Raji (cell line): ENCODE measurements at regions not wholly inside any gene's neighbourhood (a gene's known extent, or its start where the extent isn't known, plus 50 kb on each side); places are given as distances from the start of the nearest gene placed in this dataset.

ENCODE experiments used
- POLR2A ChIP-seq: IDR thresholded peaks from 2 replicates; pipeline ENCODE4 v1.6.1; 2011; ENCODE audit warnings: low read depth, low read length, control low read depth; ENCODE audit not compliant: insufficient read depth

GRCh38 chr1:57536749-57537423 is 113.0 kb upstream of the DAB1 start:
- no peak for TF ChIP-seq POLR2A

- no peak for TF ChIP-seq POLR2A
Measured at GRCh38 chr1:57532299-57532698, 108.4 kb upstream of the DAB1 start.

GRCh38 chr1:57530206-57530910 is 106.5 kb upstream of the DAB1 start:
- no peak for TF ChIP-seq POLR2A

DNA sequence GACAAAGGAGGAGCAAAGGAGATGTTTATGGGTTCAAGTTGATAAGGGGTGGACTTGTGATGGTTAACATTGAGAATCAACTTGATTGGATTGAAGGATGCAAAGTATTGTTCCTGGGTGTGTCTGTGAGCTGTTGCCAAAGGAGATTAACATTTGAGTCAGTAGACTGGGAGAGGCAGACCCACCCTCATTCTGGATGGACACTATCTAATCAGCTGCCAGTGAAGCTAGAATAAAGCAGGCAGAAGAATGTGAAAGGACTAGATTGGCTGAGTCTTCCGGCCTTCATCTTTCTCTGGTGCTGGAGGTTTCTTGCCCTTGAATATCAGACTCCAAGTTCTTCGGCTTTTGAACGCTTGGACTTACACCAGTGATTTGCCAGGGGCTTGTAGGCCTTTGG is 98.7 kb upstream of the DAB1 start:
- no peak for TF ChIP-seq POLR2A

- TF ChIP-seq POLR2A = no peak
Measured at GRCh38 chr1:57520743-57521515, 97.1 kb upstream of the DAB1 start.

GRCh38 chr1:57518496-57518895 is 94.6 kb upstream of the DAB1 start:
- no peak for TF ChIP-seq POLR2A

GRCh38 chr1:57517587-57518374 is 93.9 kb upstream of the DAB1 start:
- no peak for TF ChIP-seq POLR2A

GRCh38 chr1:57512386-57512785 is 88.5 kb upstream of the DAB1 start:
- no peak for TF ChIP-seq POLR2A

GRCh38 chr1:57506941-57507340 is 83.1 kb upstream of the DAB1 start:
- TF ChIP-seq POLR2A = no peak

DNA sequence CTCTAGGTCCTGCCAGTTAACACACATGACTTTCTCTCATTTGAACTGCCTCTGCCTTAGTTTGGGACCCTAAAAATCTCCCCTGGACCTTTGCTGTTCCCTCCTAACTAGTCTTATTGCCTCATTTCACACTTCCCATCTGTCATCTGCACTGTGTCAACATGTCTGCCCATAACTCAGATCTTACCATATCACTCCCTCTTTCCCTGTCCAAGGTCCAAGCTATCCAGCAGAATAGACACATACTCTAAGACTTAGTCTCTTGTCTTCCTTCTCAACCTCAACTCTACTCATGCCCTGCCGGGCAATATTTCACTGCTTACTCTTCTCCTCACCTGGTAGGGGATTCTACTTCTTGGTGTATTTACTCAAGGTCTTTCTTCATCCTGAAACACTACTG is 79.5 kb upstream of the DAB1 start:
- no peak for TF ChIP-seq POLR2A

DNA sequence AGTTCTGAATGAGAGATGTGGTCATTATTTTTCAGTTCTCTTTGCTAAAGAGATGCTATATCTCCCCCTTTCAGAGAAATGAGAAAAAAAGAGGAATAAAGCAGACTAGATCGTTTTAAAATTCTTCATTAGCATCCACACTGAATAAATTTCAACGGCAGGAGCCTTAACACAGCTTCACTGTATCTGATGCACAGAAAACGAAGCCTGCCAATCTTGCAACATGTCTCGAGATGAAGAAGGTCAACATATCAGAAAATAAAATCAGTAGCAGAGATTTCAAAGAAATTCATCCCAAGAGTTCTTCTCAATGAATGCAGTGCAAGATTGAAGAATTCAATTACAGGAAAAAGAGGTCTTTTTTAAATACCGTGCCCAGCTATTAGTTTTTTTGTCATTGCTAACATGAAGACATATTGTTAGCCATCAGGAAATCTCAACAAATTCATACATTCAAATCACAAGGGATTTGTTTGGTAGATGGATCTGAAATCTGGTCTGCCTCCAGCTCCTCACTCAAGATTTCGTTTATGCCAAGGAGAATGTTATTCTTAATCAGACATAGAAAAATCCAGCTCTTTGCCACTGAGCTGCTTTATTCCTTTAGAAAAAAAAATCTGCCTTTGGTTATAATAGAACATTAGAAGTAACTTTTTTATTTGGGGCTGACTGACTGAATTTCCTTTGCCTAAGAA is 76.4 kb upstream of the DAB1 start:
- TF ChIP-seq POLR2A = no peak

- TF ChIP-seq POLR2A = no peak
Measured at GRCh38 chr1:57494530-57495079, 70.7 kb upstream of the DAB1 start.

GRCh38 chr1:57492586-57493226 is 68.8 kb upstream of the DAB1 start:
- TF ChIP-seq POLR2A = no peak

DNA sequence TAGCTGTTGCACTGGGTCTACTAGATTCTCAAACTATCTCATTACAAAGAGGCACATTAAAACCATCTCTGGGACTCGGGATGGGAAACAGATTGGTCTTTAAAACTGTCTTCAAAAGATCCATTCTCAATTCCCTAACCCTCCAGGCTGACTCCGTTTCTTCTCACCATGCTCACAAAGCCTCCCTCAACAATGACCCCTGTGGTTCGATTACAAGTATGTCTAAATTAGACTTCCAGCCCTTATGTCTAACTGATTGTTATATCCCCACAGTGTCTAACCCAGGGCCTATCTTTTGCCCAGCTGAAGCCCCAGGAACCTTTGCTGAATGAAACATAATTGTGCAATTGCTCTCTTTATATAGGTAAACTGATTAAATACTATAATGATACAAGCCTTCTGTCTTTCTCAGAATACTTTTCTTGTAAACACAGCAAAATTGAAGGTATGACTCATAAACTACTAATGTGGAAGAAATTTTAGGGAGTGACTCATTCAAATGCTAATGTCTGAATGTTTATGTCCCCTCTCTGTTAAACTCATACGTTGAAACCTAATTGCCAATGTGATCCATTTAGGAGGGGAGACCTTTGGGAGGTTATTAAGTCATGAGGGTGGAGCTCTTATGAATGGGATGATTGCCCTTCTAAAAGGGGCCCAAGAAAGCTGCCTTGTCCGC is 65.6 kb upstream of the DAB1 start:
- no peak for TF ChIP-seq POLR2A

DNA sequence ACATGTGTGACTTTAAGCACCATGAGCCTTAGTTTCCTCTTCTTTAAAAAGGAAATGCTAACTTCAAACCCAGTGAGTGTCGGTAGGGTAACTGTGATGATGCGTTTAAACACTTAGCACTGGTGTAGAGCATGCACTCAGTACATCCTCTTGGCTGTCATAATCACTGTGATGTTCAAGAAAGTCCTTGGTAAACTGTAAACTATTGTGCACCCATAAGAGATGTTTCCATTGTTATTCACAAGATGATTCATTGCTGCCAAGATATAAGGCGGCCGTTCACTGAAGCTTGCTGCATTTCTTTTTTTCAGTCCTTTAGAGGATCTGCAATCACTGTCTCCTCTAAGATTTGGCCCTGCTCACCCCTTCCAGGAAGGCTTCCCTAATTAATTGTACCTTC is 61.8 kb upstream of the DAB1 start:
- no peak for TF ChIP-seq POLR2A
